A673 (cell line): ENCODE measurements at regions not wholly inside any gene's neighbourhood (a gene's known extent, or its start where the extent isn't known, plus 50 kb on each side); places are given as distances from the start of the nearest gene placed in this dataset.

Experiments
- BruUV-seq: library from RNA; stranded (reverse); fragments of 400-500 nt; replicated peaks from 2 replicates; lab custom pipeline; 2021; lab: Mats Ljungman, UMichigan
- CTCF ChIA-PET: fragments of 300-600 bp; sonication (Branson Sonifier 250); formaldehyde crosslinking; loops from one replicate; lab custom pipeline; 2022; ENCODE audit warnings: antibody characterized with exemption; lab: Charles Lee
- POLR2A ChIA-PET: fragments of 300-600 bp; sonication (Branson Sonifier 250); formaldehyde crosslinking; loops from one replicate; lab custom pipeline; 2022; ENCODE audit warnings: antibody characterized with exemption; ENCODE audit not compliant: low non-redundant PET; lab: Charles Lee
- DNase-seq: peaks from one replicate; pipeline ENCODE4 v3.0.0-alpha.2; 2015; ENCODE audit warnings: low spot score
- H3K27ac ChIP-seq: fragments of 200-600 bp; sonication (generic); 2 replicates; pipeline ENCODE4 v1.5.1; 2016; ENCODE audit warnings: mixed run types, low read depth, mild to moderate bottlenecking, mixed read lengths, antibody characterized with exemption, low read length; ENCODE audit not compliant: poor library complexity, severe bottlenecking
- H3K27me3 ChIP-seq: fragments of 200-600 bp; sonication (generic); replicated peaks from 2 replicates; pipeline ENCODE4 v1.6.1; 2017; ENCODE audit warnings: mixed run types, low read depth, mild to moderate bottlenecking, mixed read lengths, antibody characterized with exemption, low read length; ENCODE audit not compliant: insufficient read depth, poor library complexity
- H3K36me3 ChIP-seq: fragments of 200-600 bp; sonication (generic); 2 replicates; pipeline ENCODE4 v1.6.1; 2016; ENCODE audit warnings: mixed run types, mild to moderate bottlenecking, mixed read lengths, antibody characterized with exemption, low read length; ENCODE audit not compliant: insufficient read depth, poor library complexity, severe bottlenecking
- H3K4me1 ChIP-seq: fragments of 200-600 bp; sonication (generic); 2 replicates; pipeline ENCODE4 v1.6.1; 2017; ENCODE audit warnings: mixed run types, mild to moderate bottlenecking, mixed read lengths, antibody characterized with exemption, low read length; ENCODE audit not compliant: insufficient read depth, poor library complexity, severe bottlenecking
- H3K4me3 ChIP-seq: fragments of 200-600 bp; sonication (generic); 2 replicates; pipeline ENCODE4 v1.5.1; 2016; ENCODE audit warnings: low read depth, mixed run types, mild to moderate bottlenecking, mixed read lengths, low read length; ENCODE audit not compliant: poor library complexity, severe bottlenecking
- H3K9me3 ChIP-seq: fragments of 200-600 bp; sonication (generic); 2 replicates; pipeline ENCODE4 v1.6.1; 2016; ENCODE audit warnings: mixed run types, low read depth, mild to moderate bottlenecking, mixed read lengths, antibody characterized with exemption, low read length; ENCODE audit not compliant: poor library complexity, severe bottlenecking
- CTCF ChIP-seq: fragments of 300-800, 200-600 bp; sonication (generic); conservative IDR thresholded peaks from 2 replicates; pipeline ENCODE4 v1.5.1; 2017; ENCODE audit warnings: low read depth, mild to moderate bottlenecking, antibody characterized with exemption, low read length, moderate library complexity, mixed read lengths
- EZH2 ChIP-seq: fragments of 200-600 bp; sonication (generic); IDR thresholded peaks from 2 replicates; pipeline ENCODE4 v1.6.1; 2017; ENCODE audit warnings: borderline replicate concordance, low read depth, mild to moderate bottlenecking, mixed read lengths, antibody characterized with exemption, low read length; ENCODE audit not compliant: poor library complexity, severe bottlenecking
- intact Hi-C: fragments of 100-400 bp; cut with micrococcal nuclease; formaldehyde crosslinking; loops from one replicate; pipeline ENCODE4 v1.10.0; 2022; ENCODE audit not compliant: unreplicated experiment

DNA sequence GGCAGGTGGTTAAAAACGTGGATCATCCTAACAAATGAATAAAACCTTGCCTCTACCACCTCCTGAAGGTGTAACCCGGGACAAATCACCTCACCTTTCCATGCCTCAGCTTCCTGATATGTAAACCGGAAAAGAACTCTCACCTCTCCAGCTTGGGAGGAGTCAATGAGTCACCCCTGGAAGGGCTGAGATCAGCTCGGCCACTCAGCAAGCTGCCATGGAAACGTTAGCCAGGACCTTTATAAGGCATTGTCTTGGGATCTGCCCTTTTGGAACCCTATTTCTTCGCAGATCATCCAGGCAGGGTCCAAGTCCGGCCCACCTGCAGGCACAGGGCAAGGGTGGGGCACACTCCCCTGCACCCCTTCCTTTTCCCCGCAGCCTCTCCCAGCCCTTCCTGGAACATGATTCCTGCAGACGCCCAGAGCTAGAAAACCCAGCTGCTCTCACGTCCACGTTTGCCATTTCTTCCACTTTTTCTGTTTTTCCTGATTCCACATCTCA is 81.6 kb upstream of the PFKP start:
- no peaks in the 10 kb centered on the region for H3K36me3 ChIP-seq
- DNase-seq, result no peak
- POLR2A ChIA-PET, result no interaction called here
- no TSS peak for BruUV-seq
- H3K4me1 ChIP-seq, result no peaks in the 10 kb centered on the region
- intact Hi-C loops, result no loop called here
- H3K27ac ChIP-seq, result no peak overlapping the region
- CTCF ChIA-PET, result no interaction called here
- TF ChIP-seq CTCF, result no peak
- TF ChIP-seq EZH2, result no peak
- peaks cover 7% of the 10 kb centered on the region for H3K27me3 ChIP-seq
- H3K4me3 ChIP-seq, result no peak overlapping the region
- no peaks in the 10 kb centered on the region for H3K9me3 ChIP-seq

GRCh38 chr10:2984682-2985081 is 82.7 kb upstream of the PFKP start:
- Histone ChIP-seq H3K9me3 (no peaks in the 10 kb centered on the region), H3K27ac (no peak overlapping the region), H3K27me3 (peaks cover 7% of the 10 kb centered on the region), H3K36me3 (no peaks in the 10 kb centered on the region), H3K4me3 (no peak overlapping the region), H3K4me1 (no peaks in the 10 kb centered on the region)
- TF ChIP-seq CTCF, result no peak
- TF ChIP-seq EZH2, result no peak
- no TSS peak for BruUV-seq
- no peak for DNase-seq
- intact Hi-C loops, result no loop called here
- ChIA-PET POLR2A (no interaction called here), CTCF (no interaction called here)

GRCh38 chr10:2982146-2982545 is 85.2 kb upstream of the PFKP start:
- intact Hi-C loops, result no loop called here
- no peak overlapping the region for H3K4me3 ChIP-seq
- BruUV-seq, result no TSS peak
- ChIA-PET POLR2A (no interaction called here), CTCF (interaction anchor here (0.7 kb wide), 1 partner anchor 8 kb away, joined by 6 read pairs; no protein-coding TSS in a partner anchor)
- peaks cover 7% of the 10 kb centered on the region for H3K27me3 ChIP-seq
- no peak for DNase-seq
- no peaks in the 10 kb centered on the region for H3K4me1 ChIP-seq
- H3K36me3 ChIP-seq, result no peaks in the 10 kb centered on the region
- no peaks in the 10 kb centered on the region for H3K9me3 ChIP-seq
- TF ChIP-seq CTCF, result no peak
- TF ChIP-seq EZH2, result no peak
- no peak overlapping the region for H3K27ac ChIP-seq
